CD4-positive, alpha-beta memory T cell (primary cell): ENCODE measurements at regions not wholly inside any gene's neighbourhood (a gene's known extent, or its start where the extent isn't known, plus 50 kb on each side); places are given as distances from the start of the nearest gene placed in this dataset.

Experiments
- CTCF ChIA-PET: fragments of 350-600 bp; sonication (Branson Sonifier 250); formaldehyde crosslinking; loops from one replicate; lab custom pipeline; 2021; ENCODE audit warnings: inconsistent platforms; ENCODE audit not compliant: partially characterized antibody; lab: Charles Lee
- POLR2A ChIA-PET: fragments of 350-600 bp; sonication (Branson Sonifier 250); formaldehyde crosslinking; loops from one replicate; lab custom pipeline; 2021; ENCODE audit not compliant: partially characterized antibody; lab: Charles Lee
- DNase-seq, 5 donors: peaks; one replicate each; pipeline versions ENCODE4 v3.0.0 to v3.0.0-alpha.2; 2020 to 2022; ENCODE audit warnings: mixed read lengths in 1 of 5
- H3K27ac ChIP-seq: one replicate; pipeline ENCODE4 v1.7.0; 2013; ENCODE audit warnings: low read depth, low read length
- H3K27me3 ChIP-seq: 2 replicates; pipeline ENCODE4 v1.7.0; 2013; ENCODE audit warnings: mild to moderate bottlenecking, low read length, moderate library complexity; ENCODE audit not compliant: insufficient read depth
- H3K36me3 ChIP-seq: 2 replicates; pipeline ENCODE4 v1.7.0; 2013; ENCODE audit warnings: mild to moderate bottlenecking, low read length, moderate library complexity; ENCODE audit not compliant: insufficient read depth
- H3K4me1 ChIP-seq: 2 replicates; pipeline ENCODE4 v1.7.0; 2013; ENCODE audit warnings: mild to moderate bottlenecking, low read length, moderate library complexity; ENCODE audit not compliant: insufficient read depth
- H3K4me3 ChIP-seq, 2 donors: one replicate each; pipeline ENCODE4 v1.7.0; 2013; ENCODE audit warnings: low read length in 2 of 2, mild to moderate bottlenecking in 1 of 2
- H3K9me3 ChIP-seq, 2 donors: one replicate each; pipeline ENCODE4 v1.7.0; 2013; ENCODE audit warnings: low read length in 2 of 2, control low read depth in 1 of 2; ENCODE audit not compliant: control insufficient read depth in 1 of 2
- H3K27ac Mint-ChIP-seq, 7 donors: one replicate each; pipeline ENCODE4 v1.8.0; 2020 to 2021; ENCODE audit warnings: mixed read lengths in 7 of 7, mild to moderate bottlenecking in 6 of 7, inconsistent platforms in 3 of 7, moderate library complexity in 3 of 7
- H3K27me3 Mint-ChIP-seq, 2 donors: one replicate each; pipeline ENCODE4 v1.8.0; 2020 to 2021; ENCODE audit warnings: mixed read lengths in 2 of 2
- H3K36me3 Mint-ChIP-seq, 2 donors: one replicate each; pipeline ENCODE4 v1.8.0; 2020 to 2021; ENCODE audit warnings: mixed read lengths in 2 of 2, inconsistent platforms in 1 of 2, mild to moderate bottlenecking in 1 of 2
- H3K4me1 Mint-ChIP-seq, 4 donors: one replicate each; pipeline ENCODE4 v1.8.0; 2020 to 2021; ENCODE audit warnings: mixed read lengths in 4 of 4, mild to moderate bottlenecking in 1 of 4
- H3K4me3 Mint-ChIP-seq, 8 donors: one replicate each; pipeline ENCODE4 v1.8.0; 2020 to 2021; ENCODE audit warnings: mixed read lengths in 8 of 8, mild to moderate bottlenecking in 7 of 8, moderate library complexity in 6 of 8, inconsistent platforms in 3 of 8
- H3K9me3 Mint-ChIP-seq, 8 donors: one replicate each; pipeline ENCODE4 v1.8.0; 2020 to 2021; ENCODE audit warnings: mixed read lengths in 8 of 8, mild to moderate bottlenecking in 5 of 8, inconsistent platforms in 3 of 8, moderate library complexity in 1 of 8
- intact Hi-C: fragments of 100-400 bp; cut with micrococcal nuclease; formaldehyde crosslinking; loops from one replicate; pipeline ENCODE4 v1.15.1; 2023

- Histone ChIP-seq H3K4me3 (no peak overlapping the region), H3K27me3 (no peaks in the 10 kb centered on the region), H3K9me3 (no peaks in the 10 kb centered on the region), H3K36me3 (no peaks in the 10 kb centered on the region), H3K27ac (no peak overlapping the region), H3K4me1 (no peaks in the 10 kb centered on the region)
- Mint-ChIP-seq H3K27me3 (peaks cover 1% of the 10 kb centered on the region in 2 donors), H3K27ac (no peak overlapping the region), H3K4me1 (no peaks in the 10 kb centered on the region), H3K4me3 (no peak overlapping the region), H3K36me3 (no peaks in the 10 kb centered on the region), H3K9me3 (no peaks in the 10 kb centered on the region)
- DNase-seq = no peak
- ChIA-PET POLR2A (no interaction called here), CTCF (no interaction called here)
- intact Hi-C loops = no loop called here
Observed at GRCh38 chr2:120908314-120908975, 172.8 kb downstream of the GLI2 start.

- no peak overlapping the region for H3K27ac ChIP-seq
- Mint-ChIP-seq H3K27me3 (peaks cover 1% of the 10 kb centered on the region in 2 donors), H3K9me3 (no peaks in the 10 kb centered on the region), H3K27ac (peak overlapping the region in 1 of 7 donors; percentile 26), H3K36me3 (no peaks in the 10 kb centered on the region), H3K4me1 (no peaks in the 10 kb centered on the region), H3K4me3 (no peak overlapping the region)
- H3K4me1 ChIP-seq = no peaks in the 10 kb centered on the region
- H3K27me3 ChIP-seq = no peaks in the 10 kb centered on the region
- H3K9me3 ChIP-seq = no peaks in the 10 kb centered on the region
- ChIA-PET POLR2A (no interaction called here), CTCF (no interaction called here)
- no peak overlapping the region for H3K4me3 ChIP-seq
- intact Hi-C loops = no loop called here
- no peaks in the 10 kb centered on the region for H3K36me3 ChIP-seq
- DNase-seq = no peak
Observed at GRCh38 chr2:120909102-120909501, 173.4 kb downstream of the GLI2 start.

- H3K4me1 Mint-ChIP-seq = no peaks in the 10 kb centered on the region
- ChIA-PET CTCF (no interaction called here), POLR2A (no interaction called here)
- no peak overlapping the region for H3K27ac Mint-ChIP-seq
- peaks cover 1% of the 10 kb centered on the region in 2 donors for H3K27me3 Mint-ChIP-seq
- Histone ChIP-seq H3K27me3 (no peaks in the 10 kb centered on the region), H3K27ac (no peak overlapping the region), H3K36me3 (no peaks in the 10 kb centered on the region), H3K4me1 (no peaks in the 10 kb centered on the region), H3K4me3 (no peak overlapping the region), H3K9me3 (no peaks in the 10 kb centered on the region)
- H3K36me3 Mint-ChIP-seq = no peaks in the 10 kb centered on the region
- DNase-seq = no peak
- H3K4me3 Mint-ChIP-seq = no peak overlapping the region
- no peaks in the 10 kb centered on the region for H3K9me3 Mint-ChIP-seq
- intact Hi-C loops = no loop called here
Observed at GRCh38 chr2:120910164-120910563, 174.5 kb downstream of the GLI2 start.

- Histone ChIP-seq H3K27me3 (no peaks in the 10 kb centered on the region), H3K9me3 (no peaks in the 10 kb centered on the region), H3K36me3 (no peaks in the 10 kb centered on the region), H3K4me1 (no peaks in the 10 kb centered on the region), H3K4me3 (no peak overlapping the region), H3K27ac (no peak overlapping the region)
- intact Hi-C loops = no loop called here
- Mint-ChIP-seq H3K36me3 (no peaks in the 10 kb centered on the region), H3K27ac (no peak overlapping the region), H3K4me1 (no peaks in the 10 kb centered on the region), H3K9me3 (no peaks in the 10 kb centered on the region), H3K27me3 (peaks cover 1% of the 10 kb centered on the region in 2 donors), H3K4me3 (no peak overlapping the region)
- CTCF ChIA-PET = no interaction called here
- DNase-seq = no peak
- POLR2A ChIA-PET = no interaction called here
Observed at GRCh38 chr2:120910956-120911951, 175.6 kb downstream of the GLI2 start.

- Histone ChIP-seq H3K4me3 (no peak overlapping the region), H3K4me1 (no peaks in the 10 kb centered on the region), H3K36me3 (no peaks in the 10 kb centered on the region), H3K27ac (no peak overlapping the region), H3K27me3 (no peaks in the 10 kb centered on the region), H3K9me3 (no peaks in the 10 kb centered on the region)
- Mint-ChIP-seq H3K4me1 (no peaks in the 10 kb centered on the region), H3K27me3 (peaks cover 1% of the 10 kb centered on the region in 2 donors), H3K9me3 (no peaks in the 10 kb centered on the region), H3K36me3 (no peaks in the 10 kb centered on the region), H3K27ac (no peak overlapping the region), H3K4me3 (no peak overlapping the region)
- DNase-seq = no peak
- ChIA-PET CTCF (no interaction called here), POLR2A (no interaction called here)
- intact Hi-C loops = no loop called here
Observed at GRCh38 chr2:120912101-120912985, 176.7 kb downstream of the GLI2 start.

GRCh38 chr2:120913972-120914838, 178.5 kb downstream of the GLI2 start:
- Mint-ChIP-seq H3K4me3 (no peak overlapping the region), H3K9me3 (no peaks in the 10 kb centered on the region), H3K4me1 (no peaks in the 10 kb centered on the region), H3K27ac (no peak overlapping the region), H3K27me3 (peaks cover under 1 to 1% of the 10 kb centered on the region in 2 donors), H3K36me3 (no peaks in the 10 kb centered on the region)
- Histone ChIP-seq H3K27ac (no peak overlapping the region), H3K9me3 (no peaks in the 10 kb centered on the region), H3K36me3 (no peaks in the 10 kb centered on the region), H3K4me3 (no peak overlapping the region), H3K4me1 (no peaks in the 10 kb centered on the region), H3K27me3 (no peaks in the 10 kb centered on the region)
- intact Hi-C loops = no loop called here
- DNase-seq = no peak
- ChIA-PET CTCF (no interaction called here), POLR2A (no interaction called here)
